Naive B cell (primary cell): ENCODE measurements at regions not wholly inside any gene's neighbourhood (a gene's known extent, or its start where the extent isn't known, plus 50 kb on each side); places are given as distances from the start of the nearest gene placed in this dataset.

ENCODE experiments used
- ATAC-seq, 2 donors: fragments of 150-1000 bp; cut with Tn5 transposase; 2 replicates each; pipeline ENCODE4 v1.10.0; 2021; ENCODE audit warnings: low read depth in 2 of 2, mild to moderate bottlenecking in 2 of 2, moderate library complexity in 2 of 2
- DNase-seq: peaks from one replicate; pipeline ENCODE4 v3.0.0; 2022
- H3K27ac Mint-ChIP-seq, 6 donors: one replicate each; pipeline ENCODE4 v1.8.0; 2020 to 2022; ENCODE audit warnings: mild to moderate bottlenecking in 6 of 6, mixed read lengths in 6 of 6, moderate library complexity in 5 of 6, inconsistent platforms in 2 of 6
- H3K27me3 Mint-ChIP-seq, 3 donors: one replicate each; pipeline ENCODE4 v1.8.0; 2021 to 2022; ENCODE audit warnings: mixed read lengths in 3 of 3, mild to moderate bottlenecking in 1 of 3
- H3K36me3 Mint-ChIP-seq, 2 donors: one replicate each; pipeline ENCODE4 v1.8.0; 2020 to 2022; ENCODE audit warnings: mixed read lengths in 2 of 2, inconsistent platforms in 1 of 2, mild to moderate bottlenecking in 1 of 2
- H3K4me1 Mint-ChIP-seq, 3 donors: one replicate each; pipeline ENCODE4 v1.8.0; 2020 to 2022; ENCODE audit warnings: mixed read lengths in 3 of 3, inconsistent platforms in 1 of 3, mild to moderate bottlenecking in 1 of 3, moderate library complexity in 1 of 3
- H3K4me3 Mint-ChIP-seq, 8 donors: one replicate each; pipeline ENCODE4 v1.8.0; 2020 to 2022; ENCODE audit warnings: mild to moderate bottlenecking in 8 of 8, mixed read lengths in 8 of 8, moderate library complexity in 8 of 8, inconsistent platforms in 2 of 8
- H3K9me3 Mint-ChIP-seq, 7 donors: one replicate each; pipeline ENCODE4 v1.8.0; 2020 to 2022; ENCODE audit warnings: mixed read lengths in 7 of 7, mild to moderate bottlenecking in 5 of 7, inconsistent platforms in 2 of 7, moderate library complexity in 1 of 7

DNA sequence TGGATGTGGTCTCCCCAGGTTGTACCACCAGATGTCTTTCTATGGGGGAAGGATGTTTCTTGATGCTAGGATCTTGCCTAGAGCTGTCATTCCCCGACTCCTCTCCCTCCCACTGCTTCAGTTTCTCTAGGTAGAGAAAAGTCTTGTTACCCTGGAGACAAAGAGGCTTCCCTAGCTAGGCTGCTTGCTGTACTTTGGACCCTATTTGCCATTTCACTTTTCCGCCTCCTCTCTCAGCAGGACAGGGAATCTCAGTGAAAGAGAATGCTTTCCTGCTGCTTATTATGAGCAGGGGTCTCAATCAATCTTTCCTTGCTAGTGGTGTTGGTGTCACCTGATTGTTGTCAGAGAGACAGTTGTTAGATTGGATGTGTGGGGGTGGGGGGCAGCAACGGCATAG, 818.8 kb upstream of the GYPC start:
- Mint-ChIP-seq H3K27me3 (no peaks in the 10 kb centered on the region), H3K27ac (no peak overlapping the region), H3K36me3 (no peaks in the 10 kb centered on the region), H3K9me3 (peaks cover 0 to 12% (median 3%) of the 10 kb centered on the region in 7 donors), H3K4me3 (no peak overlapping the region), H3K4me1 (no peaks in the 10 kb centered on the region)
- DNase-seq (no peak), ATAC-seq (no peak)

GRCh38 chr2:125837611-125838010, 818.3 kb upstream of the GYPC start:
- Mint-ChIP-seq H3K36me3 (no peaks in the 10 kb centered on the region), H3K4me1 (no peaks in the 10 kb centered on the region), H3K9me3 (peaks cover 0 to 12% (median 2%) of the 10 kb centered on the region in 7 donors), H3K27ac (no peak overlapping the region), H3K4me3 (no peak overlapping the region), H3K27me3 (no peaks in the 10 kb centered on the region)
- ATAC-seq (no peak), DNase-seq (no peak)

DNA sequence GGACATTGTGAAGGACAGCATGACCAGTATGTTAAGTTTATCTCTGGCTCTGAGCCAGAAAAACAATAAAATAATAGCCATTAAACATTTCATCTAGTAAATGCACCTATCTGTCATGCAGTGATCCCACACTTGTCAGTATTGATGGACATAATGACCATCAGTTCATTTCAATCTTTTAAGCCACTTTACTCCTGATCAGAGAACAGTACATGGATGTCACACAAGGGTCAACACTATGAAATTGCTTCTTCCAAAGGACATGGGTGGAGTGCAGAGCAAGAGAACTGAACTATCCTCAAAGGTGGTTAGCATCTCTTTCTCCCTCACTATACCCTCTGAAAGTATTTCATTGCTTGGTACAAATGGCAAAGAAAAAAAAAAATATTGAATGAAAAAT, 816.0 kb upstream of the GYPC start:
- Mint-ChIP-seq H3K9me3 (peaks cover 0 to 5% (median 4%) of the 10 kb centered on the region in 7 donors), H3K4me3 (no peak overlapping the region), H3K36me3 (no peaks in the 10 kb centered on the region), H3K4me1 (no peaks in the 10 kb centered on the region), H3K27ac (no peak overlapping the region), H3K27me3 (no peaks in the 10 kb centered on the region)
- no peak for DNase-seq
- ATAC-seq: no peak

DNA sequence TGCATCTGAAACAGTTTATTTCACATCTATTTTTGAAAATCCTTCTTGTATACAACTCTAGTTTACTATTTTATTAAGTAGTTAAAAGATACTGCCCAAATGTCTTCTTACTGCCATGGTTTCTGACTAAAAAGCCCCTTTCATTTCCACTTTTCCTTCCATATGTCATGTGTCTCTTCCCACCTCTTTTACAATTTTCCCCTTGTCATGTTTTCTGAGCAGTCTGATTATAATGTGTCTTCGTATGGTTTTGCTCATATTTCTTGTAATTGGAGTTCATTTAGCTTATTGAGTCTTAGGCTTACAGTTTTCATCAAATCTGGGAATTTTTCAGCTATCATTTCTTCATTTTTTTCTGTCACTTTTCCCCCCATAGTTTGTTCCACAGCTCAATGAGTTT, 813.9 kb upstream of the GYPC start:
- no peak for DNase-seq
- H3K36me3 Mint-ChIP-seq: no peaks in the 10 kb centered on the region
- H3K4me3 Mint-ChIP-seq: no peak overlapping the region
- no peaks in the 10 kb centered on the region for H3K4me1 Mint-ChIP-seq
- H3K9me3 Mint-ChIP-seq: peaks cover 0 to 10% (median 4%) of the 10 kb centered on the region in 7 donors
- no peak overlapping the region for H3K27ac Mint-ChIP-seq
- ATAC-seq: no peak
- H3K27me3 Mint-ChIP-seq: no peaks in the 10 kb centered on the region

DNA sequence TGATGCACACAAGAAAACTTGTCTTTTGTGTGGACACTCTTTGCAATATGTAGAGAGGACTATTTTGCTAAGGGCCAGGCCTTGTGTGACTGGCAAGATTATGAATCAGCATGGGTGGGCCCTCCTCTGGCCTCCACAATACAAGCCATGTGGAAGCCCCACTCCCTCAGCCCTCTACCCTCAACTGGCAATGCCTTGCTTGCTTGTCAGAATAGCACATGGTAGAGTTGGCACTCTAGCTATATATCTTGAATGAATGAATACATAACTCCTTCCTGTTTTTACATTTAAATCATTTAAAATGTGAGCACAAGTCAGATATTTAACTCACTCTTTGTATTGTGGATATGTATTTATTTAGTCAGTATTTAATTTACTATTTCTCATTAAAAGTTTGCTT, 805.4 kb upstream of the GYPC start:
- Mint-ChIP-seq H3K36me3 (no peaks in the 10 kb centered on the region), H3K27ac (no peak overlapping the region), H3K9me3 (peaks cover 0 to 9% (median 0%) of the 10 kb centered on the region in 7 donors), H3K4me3 (no peak overlapping the region), H3K27me3 (no peaks in the 10 kb centered on the region), H3K4me1 (no peaks in the 10 kb centered on the region)
- DNase-seq: no peak
- no peak for ATAC-seq

DNA sequence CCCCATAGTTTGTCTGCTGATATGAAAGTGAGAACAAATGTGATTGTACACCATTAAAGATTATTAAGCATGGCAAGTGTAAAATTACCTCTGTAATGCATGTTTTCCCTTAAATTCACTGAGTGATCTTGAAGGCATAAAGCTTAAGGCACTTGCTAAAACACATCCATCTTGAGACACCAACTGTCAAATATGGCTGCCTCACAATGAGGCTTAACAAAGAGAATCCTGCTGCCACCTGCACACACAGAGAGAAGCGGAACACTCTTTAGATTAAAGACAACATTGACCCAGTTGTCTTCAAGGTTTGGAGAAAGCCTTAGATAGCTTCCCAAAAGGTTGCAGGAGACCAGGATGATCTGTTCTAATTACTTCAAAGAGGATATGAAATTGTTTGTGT, 803.6 kb upstream of the GYPC start:
- no peak overlapping the region for H3K4me3 Mint-ChIP-seq
- H3K4me1 Mint-ChIP-seq: no peaks in the 10 kb centered on the region
- no peak for DNase-seq
- H3K9me3 Mint-ChIP-seq: peaks cover 0 to 9% (median 2%) of the 10 kb centered on the region in 7 donors
- H3K36me3 Mint-ChIP-seq: no peaks in the 10 kb centered on the region
- H3K27ac Mint-ChIP-seq: no peak overlapping the region
- ATAC-seq: no peak
- H3K27me3 Mint-ChIP-seq: no peaks in the 10 kb centered on the region

- H3K4me1 Mint-ChIP-seq: no peaks in the 10 kb centered on the region
- no peaks in the 10 kb centered on the region for H3K36me3 Mint-ChIP-seq
- ATAC-seq: no peak
- no peak for DNase-seq
- H3K9me3 Mint-ChIP-seq: peaks cover 0 to 9% (median 2%) of the 10 kb centered on the region in 7 donors
- H3K27ac Mint-ChIP-seq: no peak overlapping the region
- H3K27me3 Mint-ChIP-seq: no peaks in the 10 kb centered on the region
- H3K4me3 Mint-ChIP-seq: no peak overlapping the region
These were observed 802.3 kb upstream of the GYPC start for GRCh38 chr2:125853626-125854025.

- ATAC-seq: no peak
- peak overlapping the region in 1 of 8 donors; percentile 31 for H3K4me3 Mint-ChIP-seq
These were observed 800.8 kb upstream of the GYPC start for GRCh38 chr2:125855204-125855603.

DNA sequence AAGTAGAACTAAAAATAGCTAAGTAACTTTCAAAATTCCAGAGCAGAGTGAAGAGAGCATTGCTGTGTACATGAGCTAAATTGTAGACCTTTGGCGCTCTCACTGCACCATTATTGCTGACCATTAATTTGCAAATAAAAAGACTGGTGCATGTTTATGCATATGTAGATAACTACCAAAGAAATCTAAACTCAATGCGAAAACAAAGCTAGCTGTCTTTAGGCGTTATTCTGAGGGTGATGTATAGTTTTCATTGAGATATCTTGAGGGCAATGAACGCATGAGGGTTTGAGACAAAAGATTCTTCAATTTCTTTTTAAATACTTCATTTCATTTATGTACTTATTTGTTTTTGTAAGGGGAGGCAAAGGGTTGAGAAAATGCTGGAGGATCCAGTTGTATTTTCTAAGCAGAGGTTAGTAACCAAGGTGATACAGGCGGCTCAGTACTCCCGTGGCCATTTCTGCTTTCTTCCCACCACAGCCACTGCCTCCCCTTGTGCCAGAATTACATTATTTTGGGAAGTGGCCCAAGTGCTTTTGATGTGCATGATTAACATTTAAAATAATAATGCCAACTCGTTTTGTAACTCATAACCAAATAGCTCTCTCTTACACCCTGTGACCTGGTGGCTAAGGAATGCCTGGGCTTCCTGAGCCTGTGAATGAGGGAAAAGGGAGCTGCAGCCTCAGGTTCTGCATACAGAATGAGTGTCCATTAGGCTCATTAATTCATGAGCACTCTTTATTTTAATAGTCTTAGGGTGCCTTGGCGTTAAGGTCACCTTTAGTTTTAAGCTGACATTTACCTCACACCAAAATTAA, 797.8 kb upstream of the GYPC start:
- Mint-ChIP-seq H3K27me3 (no peaks in the 10 kb centered on the region), H3K4me1 (no peaks in the 10 kb centered on the region), H3K36me3 (no peaks in the 10 kb centered on the region), H3K4me3 (no peak overlapping the region), H3K27ac (no peak overlapping the region), H3K9me3 (peaks cover 0 to 9% (median 0%) of the 10 kb centered on the region in 7 donors)
- ATAC-seq (no peak), DNase-seq (no peak)

More at GRCh38 chr2:125855204-125855603, 800.8 kb upstream of the GYPC start:
- Mint-ChIP-seq H3K27ac (no peak overlapping the region), H3K9me3 (peaks cover 0 to 9% (median 2%) of the 10 kb centered on the region in 7 donors), H3K36me3 (no peaks in the 10 kb centered on the region), H3K27me3 (no peaks in the 10 kb centered on the region), H3K4me1 (no peaks in the 10 kb centered on the region)
- no peak for DNase-seq

GRCh38 chr2:125861461-125861860, 794.5 kb upstream of the GYPC start:
- H3K4me1 Mint-ChIP-seq: no peaks in the 10 kb centered on the region
- ATAC-seq (no peak), DNase-seq (no peak)
- H3K9me3 Mint-ChIP-seq: peaks cover 0 to 9% (median 0%) of the 10 kb centered on the region in 7 donors
- H3K27me3 Mint-ChIP-seq: no peaks in the 10 kb centered on the region
- no peak overlapping the region for H3K27ac Mint-ChIP-seq
- H3K4me3 Mint-ChIP-seq: no peak overlapping the region
- no peaks in the 10 kb centered on the region for H3K36me3 Mint-ChIP-seq

DNA sequence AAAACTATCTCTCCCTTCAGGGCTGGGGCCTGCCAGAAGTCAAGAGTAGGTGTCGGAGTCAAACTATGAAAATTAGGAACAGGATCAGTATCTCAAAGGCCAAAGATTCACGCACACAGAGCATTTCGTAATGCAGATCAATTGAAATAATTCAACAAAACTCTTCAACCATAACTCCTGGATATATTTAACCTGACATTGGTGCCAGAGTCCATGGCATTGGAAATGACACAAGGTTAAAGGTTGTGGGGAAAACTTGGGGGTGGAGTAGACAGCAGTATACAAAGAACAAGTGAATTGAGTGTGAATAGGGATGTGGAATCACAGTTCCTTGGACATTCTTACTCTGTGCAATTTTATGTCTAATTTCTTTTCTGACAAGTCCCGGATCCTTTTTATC, 788.0 kb upstream of the GYPC start:
- DNase-seq (no peak), ATAC-seq (no peak)
- Mint-ChIP-seq H3K9me3 (peaks cover 0 to 6% (median 4%) of the 10 kb centered on the region in 7 donors), H3K4me1 (no peaks in the 10 kb centered on the region), H3K27me3 (no peaks in the 10 kb centered on the region), H3K4me3 (no peak overlapping the region), H3K36me3 (no peaks in the 10 kb centered on the region), H3K27ac (no peak overlapping the region)

- no peak for ATAC-seq
- Mint-ChIP-seq H3K27ac (no peak overlapping the region), H3K4me1 (no peaks in the 10 kb centered on the region), H3K4me3 (no peak overlapping the region), H3K9me3 (peaks cover 0 to 13% (median 5%) of the 10 kb centered on the region in 7 donors), H3K27me3 (no peaks in the 10 kb centered on the region), H3K36me3 (no peaks in the 10 kb centered on the region)
- no peak for DNase-seq
These were observed 785.7 kb upstream of the GYPC start for GRCh38 chr2:125870264-125870663.

DNA sequence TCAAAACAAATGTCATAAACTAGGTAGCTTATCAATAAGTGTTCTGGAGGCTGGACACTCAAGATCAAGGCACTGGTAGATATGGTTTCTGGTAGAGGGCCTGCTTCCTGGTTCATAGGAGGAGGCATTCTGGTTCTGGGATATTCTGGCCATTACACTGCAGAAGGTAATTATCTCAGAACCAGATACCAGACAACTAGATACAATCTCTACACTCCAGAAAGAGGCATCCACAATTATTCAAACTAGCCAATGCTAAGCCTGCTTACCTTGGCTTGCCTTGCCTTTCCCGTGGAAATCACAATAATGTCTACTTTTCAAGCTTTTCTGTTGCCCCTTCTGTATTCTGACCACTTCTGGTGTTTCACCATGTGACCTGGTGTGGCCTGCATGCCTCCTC, 785.2 kb upstream of the GYPC start:
- Mint-ChIP-seq H3K4me1 (no peaks in the 10 kb centered on the region), H3K9me3 (peaks cover 0 to 13% (median 5%) of the 10 kb centered on the region in 7 donors), H3K4me3 (no peak overlapping the region), H3K27me3 (no peaks in the 10 kb centered on the region), H3K36me3 (no peaks in the 10 kb centered on the region), H3K27ac (no peak overlapping the region)
- DNase-seq (no peak), ATAC-seq (no peak)

DNA sequence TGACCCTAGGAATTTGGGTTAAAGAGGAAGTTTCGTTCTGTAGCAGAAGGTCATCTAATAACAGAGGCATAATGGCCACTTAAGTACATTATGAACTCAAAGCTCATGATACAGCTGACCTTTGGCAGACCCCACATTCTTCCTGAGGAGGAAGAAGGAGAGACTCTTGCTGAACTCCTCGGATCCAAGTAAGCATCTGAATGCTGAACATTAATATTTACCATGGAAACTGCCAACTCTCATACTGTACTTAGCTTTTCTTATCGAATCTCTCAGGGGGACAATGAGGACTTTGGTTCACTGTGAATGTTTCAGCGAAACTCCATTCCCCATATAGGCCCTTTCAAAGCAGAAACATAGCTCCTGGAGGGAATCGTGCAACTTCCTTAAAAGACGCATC, 781.4 kb upstream of the GYPC start:
- Mint-ChIP-seq H3K4me1 (no peaks in the 10 kb centered on the region), H3K27me3 (no peaks in the 10 kb centered on the region), H3K4me3 (no peak overlapping the region), H3K9me3 (peaks cover 2 to 14% (median 7%) of the 10 kb centered on the region in 7 donors), H3K36me3 (no peaks in the 10 kb centered on the region), H3K27ac (no peak overlapping the region)
- DNase-seq (no peak), ATAC-seq (no peak)
